ENCODE measurements at regions not wholly inside any gene's neighbourhood (a gene's known extent, or its start where the extent isn't known, plus 50 kb on each side); places are given as distances from the start of the nearest gene placed in this dataset.

GRCh38 chr4:141429933-141430332 lies 206.4 kb upstream of the IL15 start:
- TF ChIP-seq CTCF (IDR thresholded peaks at IDR 0.05): no peak
- no peak for TF ChIP-seq POLR2A (IDR thresholded peaks at IDR 0.05)
- intact Hi-C loops (cut with DNase I): no loop called here
- 75 to 87% methylated on average over 6 of the region's 6 CpGs for WGBS, 2 donors
- H3K36me3 ChIP-seq: no peaks in the 10 kb centered on the region
- no peak overlapping the region for H3K4me3 ChIP-seq (replicated peaks in 1 of 3)
- H3K4me1 ChIP-seq: no peaks in the 10 kb centered on the region
- H3K27ac ChIP-seq: no peak overlapping the region
- no peaks in the 10 kb centered on the region for H3K27me3 ChIP-seq
- no peak for DNase-seq
- H3K9me3 ChIP-seq: no peaks in the 10 kb centered on the region

- H3K27ac ChIP-seq: no peak overlapping the region
- H3K36me3 ChIP-seq: no peaks in the 10 kb centered on the region
- H3K4me1 ChIP-seq: no peaks in the 10 kb centered on the region
- no peak overlapping the region for H3K4me3 ChIP-seq (replicated peaks in 1 of 3)
- 93 to 95% methylated on average over 4 of the region's 4 CpGs for WGBS, 2 donors
- no peaks in the 10 kb centered on the region for H3K9me3 ChIP-seq
- intact Hi-C loops (cut with DNase I): no loop called here
- TF ChIP-seq POLR2A (IDR thresholded peaks at IDR 0.05) (no peak), CTCF (IDR thresholded peaks at IDR 0.05) (no peak)
- no peak for DNase-seq
- H3K27me3 ChIP-seq: no peaks in the 10 kb centered on the region
Observed at GRCh38 chr4:141430686-141431085, 205.7 kb upstream of the IL15 start.

GRCh38 chr4:141432000-141432712 lies 204.2 kb upstream of the IL15 start:
- H3K4me3 ChIP-seq (replicated peaks in 1 of 3): no peak overlapping the region
- intact Hi-C loops (cut with DNase I): no loop called here
- H3K4me1 ChIP-seq: no peaks in the 10 kb centered on the region
- H3K36me3 ChIP-seq: no peaks in the 10 kb centered on the region
- WGBS, 2 donors: 75 to 78% methylated on average over 2 of the region's 2 CpGs
- TF ChIP-seq CTCF (IDR thresholded peaks at IDR 0.05) (no peak), POLR2A (IDR thresholded peaks at IDR 0.05) (no peak)
- H3K27ac ChIP-seq: no peak overlapping the region
- H3K27me3 ChIP-seq: no peaks in the 10 kb centered on the region
- no peaks in the 10 kb centered on the region for H3K9me3 ChIP-seq
- DNase-seq: no peak

GRCh38 chr4:141435446-141436225 lies 200.7 kb upstream of the IL15 start:
- H3K4me1 ChIP-seq: no peaks in the 10 kb centered on the region
- intact Hi-C loops (cut with DNase I): no loop called here
- no peak overlapping the region for H3K4me3 ChIP-seq (replicated peaks in 1 of 3)
- H3K36me3 ChIP-seq: no peaks in the 10 kb centered on the region
- 78 to 88% methylated on average over 3 of the region's 3 CpGs for WGBS, 2 donors
- DNase-seq: no peak
- no peak for TF ChIP-seq POLR2A (IDR thresholded peaks at IDR 0.05)
- TF ChIP-seq CTCF (IDR thresholded peaks at IDR 0.05): no peak
- H3K27me3 ChIP-seq: no peaks in the 10 kb centered on the region
- H3K9me3 ChIP-seq: no peaks in the 10 kb centered on the region
- H3K27ac ChIP-seq: no peak overlapping the region

- DNase-seq: no peak
- no peak overlapping the region for H3K27ac ChIP-seq
- no peak for TF ChIP-seq POLR2A (IDR thresholded peaks at IDR 0.05)
- no peak for TF ChIP-seq CTCF (IDR thresholded peaks at IDR 0.05)
- H3K9me3 ChIP-seq: no peaks in the 10 kb centered on the region
- no peak overlapping the region for H3K4me3 ChIP-seq (replicated peaks in 1 of 3)
- WGBS, 2 donors: 94 to 98% methylated on average over 1 of the region's 1 CpG
- no peaks in the 10 kb centered on the region for H3K27me3 ChIP-seq
- no peaks in the 10 kb centered on the region for H3K36me3 ChIP-seq
- intact Hi-C loops (cut with DNase I): no loop called here
- H3K4me1 ChIP-seq: no peaks in the 10 kb centered on the region
Observed at GRCh38 chr4:141439223-141439622, 197.2 kb upstream of the IL15 start.

All from thyroid gland (tissue), 4 donors.